Neural cell (in vitro differentiated cells): ENCODE measurements at regions not wholly inside any gene's neighbourhood (a gene's known extent, or its start where the extent isn't known, plus 50 kb on each side); places are given as distances from the start of the nearest gene placed in this dataset.

Experiments used
- H2AFZ ChIP-seq: fragments of 200-600, 300-800 bp; sonication (generic), shearing (Covaris generic); 2 replicates; pipeline ENCODE4 v1.6.0; 2014; ENCODE audit warnings: low read depth, mild to moderate bottlenecking, antibody characterized with exemption, low read length, moderate library complexity
- H3F3A ChIP-seq: fragments of 200-600 bp; shearing (Covaris generic); 2 replicates; pipeline ENCODE4 v1.6.1; 2016; ENCODE audit warnings: mild to moderate bottlenecking, moderate library complexity, mixed read lengths, antibody characterized with exemption, low read length; ENCODE audit not compliant: insufficient read depth, poor library complexity, severe bottlenecking
- H3K27ac ChIP-seq: fragments of 200-600, 300-800 bp; sonication (generic), shearing (Covaris generic); 2 replicates; pipeline ENCODE4 v1.5.1; 2014; ENCODE audit warnings: mild to moderate bottlenecking, low read length, moderate library complexity
- H3K27me3 ChIP-seq: fragments of 300-800, 200-600 bp; sonication (generic), shearing (Covaris generic); 2 replicates; pipeline ENCODE4 v1.6.0; 2014; ENCODE audit warnings: mild to moderate bottlenecking, low read depth, low read length, moderate library complexity; ENCODE audit not compliant: insufficient read depth
- H3K36me3 ChIP-seq: fragments of 300-800, 200-600 bp; sonication (generic), shearing (Covaris generic); 2 replicates; pipeline ENCODE4 v1.5.1; 2014; ENCODE audit warnings: mild to moderate bottlenecking, antibody characterized with exemption, low read length, moderate library complexity; ENCODE audit not compliant: insufficient read depth
- H3K4me2 ChIP-seq: fragments of 300-800, 200-600 bp; sonication (generic), shearing (Covaris generic); 2 replicates; pipeline ENCODE4 v1.6.0; 2014; ENCODE audit warnings: mild to moderate bottlenecking, low read length
- H3K4me3 ChIP-seq: fragments of 300-800, 200-600 bp; sonication (generic), shearing (Covaris generic); 2 replicates; pipeline ENCODE4 v1.5.1; 2014; ENCODE audit warnings: mild to moderate bottlenecking, low read length, moderate library complexity
- H3K79me2 ChIP-seq: fragments of 200-600 bp; shearing (Covaris generic); replicated peaks from 2 replicates; pipeline ENCODE4 v1.6.0; 2014; ENCODE audit warnings: mild to moderate bottlenecking, low read length, moderate library complexity; ENCODE audit not compliant: insufficient read depth
- H3K9ac ChIP-seq: fragments of 300-800, 200-600 bp; sonication (generic), shearing (Covaris generic); 2 replicates; pipeline ENCODE4 v1.6.1; 2016; ENCODE audit warnings: mild to moderate bottlenecking, low read length, mixed read lengths
- H3K9me2 ChIP-seq: fragments of 200-600 bp; shearing (Covaris generic); 2 replicates; pipeline ENCODE4 v1.6.1; 2016; ENCODE audit warnings: mild to moderate bottlenecking, low read length, mixed read lengths; ENCODE audit not compliant: insufficient read depth
- H3K9me3 ChIP-seq: fragments of 200-600, 300-800 bp; sonication (generic), shearing (Covaris generic); 2 replicates; pipeline ENCODE4 v1.6.1; 2016; ENCODE audit warnings: mild to moderate bottlenecking, mixed run types, low read length, moderate library complexity, mixed read lengths
- H4K20me1 ChIP-seq: fragments of 200-600 bp; shearing (Covaris generic); 2 replicates; pipeline ENCODE4 v1.6.1; 2016; ENCODE audit warnings: mild to moderate bottlenecking, mixed run types; ENCODE audit not compliant: insufficient read depth
- CTCF ChIP-seq: fragments of 450-650 bp; IDR thresholded peaks from 2 replicates; pipeline ENCODE4 v1.5.1; 2014; ENCODE audit warnings: antibody characterized with exemption, mild to moderate bottlenecking, moderate library complexity; ENCODE audit not compliant: poor library complexity, severe bottlenecking
- EP300 ChIP-seq: fragments of 450-650 bp; conservative IDR thresholded peaks from 2 replicates; pipeline ENCODE4 v1.6.1; 2014; ENCODE audit warnings: antibody characterized with exemption, mild to moderate bottlenecking, moderate library complexity; ENCODE audit not compliant: poor library complexity, severe bottlenecking
- EZH2 ChIP-seq: fragments of 200-600, 300-800 bp; shearing (Covaris generic), sonication (generic); IDR thresholded peaks from 2 replicates; pipeline ENCODE4 v1.6.1; 2014; ENCODE audit warnings: antibody characterized with exemption, low read length, borderline replicate concordance, mild to moderate bottlenecking; ENCODE audit not compliant: insufficient read depth, poor library complexity, severe bottlenecking
- MXI1 ChIP-seq: fragments of 450-650 bp; conservative IDR thresholded peaks from 2 replicates; pipeline ENCODE4 v1.6.1; 2014; ENCODE audit warnings: antibody characterized with exemption, mild to moderate bottlenecking; ENCODE audit not compliant: poor library complexity, severe bottlenecking
- POLR2AphosphoS5 ChIP-seq: IDR thresholded peaks from 2 replicates; pipeline ENCODE4 v1.6.1; 2012
- RAD21 ChIP-seq: fragments of 450-650 bp; conservative IDR thresholded peaks from 2 replicates; pipeline ENCODE4 v1.6.1; 2014; ENCODE audit warnings: antibody characterized with exemption, mild to moderate bottlenecking, moderate library complexity
- REST ChIP-seq: IDR thresholded peaks from 2 replicates; pipeline ENCODE4 v1.6.1; 2012; ENCODE audit warnings: borderline replicate concordance
- SMC3 ChIP-seq: fragments of 450-650 bp; conservative IDR thresholded peaks from 2 replicates; pipeline ENCODE4 v1.6.1; 2014; ENCODE audit warnings: antibody characterized with exemption, mild to moderate bottlenecking, moderate library complexity; ENCODE audit not compliant: poor library complexity
- TAF1 ChIP-seq: IDR thresholded peaks from 2 replicates; pipeline ENCODE4 v1.6.1; 2012; ENCODE audit warnings: low read depth

- TF ChIP-seq POLR2AphosphoS5 (no peak), EP300 (no peak), MXI1 (no peak), SMC3 (no peak), REST (no peak), CTCF (no peak), EZH2 (no peak), TAF1 (no peak), RAD21 (no peak)
- Histone ChIP-seq H3K36me3 (no peaks in the 10 kb centered on the region), H3F3A (no peaks in the 10 kb centered on the region), H3K27me3 (no peaks in the 10 kb centered on the region), H3K4me2 (no peak overlapping the region), H3K4me3 (no peak overlapping the region), H4K20me1 (no peaks in the 10 kb centered on the region), H3K79me2 (no peaks in the 10 kb centered on the region), H3K9me3 (no peaks in the 10 kb centered on the region), H2AFZ (no peak overlapping the region), H3K9ac (no peak overlapping the region), H3K27ac (no peak overlapping the region), H3K9me2 (no peaks in the 10 kb centered on the region)
Observed at GRCh38 chr12:105671720-105672119, 341.2 kb downstream of the C12orf75 start.

DNA sequence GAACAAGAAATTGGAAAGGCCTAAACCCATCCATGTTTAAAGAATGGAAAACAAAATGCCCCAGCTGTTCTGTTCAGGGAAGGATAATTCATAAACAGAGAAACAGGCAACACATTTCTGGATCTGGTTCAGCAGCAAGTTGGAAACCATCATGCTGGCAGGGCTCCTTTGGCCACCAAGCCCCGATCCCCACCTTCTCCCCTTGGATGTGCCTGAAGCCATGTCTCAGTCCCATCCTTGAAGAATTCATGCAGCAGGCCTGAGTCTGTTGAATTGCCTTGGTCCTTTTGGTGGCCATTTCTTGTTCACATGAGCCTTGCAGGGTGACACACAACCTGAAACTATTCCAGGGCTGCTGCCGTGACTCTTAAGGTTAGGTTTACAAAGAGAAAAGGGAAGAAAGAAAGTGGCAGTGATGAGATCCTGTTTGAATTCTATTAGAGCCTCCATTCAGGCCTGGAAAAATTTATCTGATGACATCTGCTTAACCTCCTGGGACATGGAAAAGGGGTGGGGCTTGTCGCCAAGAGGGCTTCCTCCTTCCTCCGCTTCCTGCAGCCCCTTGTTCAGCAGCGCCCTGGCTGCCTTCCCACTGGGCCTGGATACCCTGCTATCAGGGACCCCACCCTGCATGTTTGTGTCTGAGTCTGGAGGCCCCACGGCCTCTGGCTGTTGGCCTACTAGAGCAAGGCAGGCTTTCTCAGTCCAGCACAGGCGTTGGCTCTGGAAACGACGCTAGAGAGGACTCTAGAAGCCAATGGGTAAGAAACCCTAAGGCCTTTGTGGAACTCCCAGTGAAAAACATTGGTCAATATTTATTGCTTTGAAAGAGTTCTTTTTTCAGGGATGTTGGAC is 341.9 kb downstream of the C12orf75 start:
- Histone ChIP-seq H3K27ac (no peak overlapping the region), H4K20me1 (no peaks in the 10 kb centered on the region), H3K79me2 (no peaks in the 10 kb centered on the region), H3K4me3 (no peak overlapping the region), H2AFZ (no peak overlapping the region), H3K9me3 (no peaks in the 10 kb centered on the region), H3K27me3 (no peaks in the 10 kb centered on the region), H3K4me2 (no peak overlapping the region), H3K9ac (no peak overlapping the region), H3K36me3 (no peaks in the 10 kb centered on the region), H3K9me2 (no peaks in the 10 kb centered on the region), H3F3A (no peaks in the 10 kb centered on the region)
- TF ChIP-seq EZH2 (no peak), RAD21 (no peak), TAF1 (no peak), SMC3 (no peak), POLR2AphosphoS5 (no peak)
